8988T (cell line): ENCODE measurements at regions not wholly inside any gene's neighbourhood (a gene's known extent, or its start where the extent isn't known, plus 50 kb on each side); places are given as distances from the start of the nearest gene placed in this dataset.
"Not testable (repeated sequence)": the region's sequence is repeated elsewhere in the genome, so short reads cannot be mapped to it uniquely, and the experiment has no call there.

ENCODE experiments used
- DNase-seq: peaks from one replicate; pipeline ENCODE4 v3.0.0; 2011

- no peak for DNase-seq
Observed at GRCh38 chr6:12628327-12628726, 88.2 kb upstream of the PHACTR1 start.

- not testable (repeated sequence) for DNase-seq
Observed at GRCh38 chr6:12633746-12634145, 82.8 kb upstream of the PHACTR1 start.

- DNase-seq = no peak
Observed at GRCh38 chr6:12635375-12635774, 81.2 kb upstream of the PHACTR1 start.

- DNase-seq = no peak
Observed at GRCh38 chr6:12635813-12636212, 80.8 kb upstream of the PHACTR1 start.

GRCh38 chr6:12636336-12636735 lies 80.2 kb upstream of the PHACTR1 start:
- DNase-seq = no peak

- DNase-seq = no peak
Observed at GRCh38 chr6:12637960-12638641, 78.5 kb upstream of the PHACTR1 start.

GRCh38 chr6:12640438-12640837 lies 76.1 kb upstream of the PHACTR1 start:
- DNase-seq = no peak

GRCh38 chr6:12641785-12642184 lies 74.8 kb upstream of the PHACTR1 start:
- DNase-seq = not testable (repeated sequence)

- DNase-seq = no peak
Observed at GRCh38 chr6:12645941-12646340, 70.6 kb upstream of the PHACTR1 start.

- no peak for DNase-seq
Observed at GRCh38 chr6:12648171-12648570, 68.4 kb upstream of the PHACTR1 start.

- DNase-seq = no peak
Observed at GRCh38 chr6:12649325-12649724, 67.2 kb upstream of the PHACTR1 start.

GRCh38 chr6:12653486-12653885 lies 63.1 kb upstream of the PHACTR1 start:
- no peak for DNase-seq

- no peak for DNase-seq
Observed at GRCh38 chr6:12654107-12654506, 62.5 kb upstream of the PHACTR1 start.

- DNase-seq = no peak
Observed at GRCh38 chr6:12654514-12654913, 62.1 kb upstream of the PHACTR1 start.

GRCh38 chr6:12656906-12657305 lies 59.7 kb upstream of the PHACTR1 start:
- no peak for DNase-seq

GRCh38 chr6:12657884-12658283 lies 58.7 kb upstream of the PHACTR1 start:
- DNase-seq = no peak

GRCh38 chr6:12661432-12662089 lies 55.0 kb upstream of the PHACTR1 start:
- DNase-seq = no peak
